Activated naive CD8-positive, alpha-beta T cell (primary cell): ENCODE measurements at regions not wholly inside any gene's neighbourhood (a gene's known extent, or its start where the extent isn't known, plus 50 kb on each side); places are given as distances from the start of the nearest gene placed in this dataset.

ENCODE experiments used
- H3K27ac Mint-ChIP-seq: one replicate; pipeline ENCODE4 v1.8.0; 2021; ENCODE audit warnings: mixed read lengths
- H3K27me3 Mint-ChIP-seq: one replicate; pipeline ENCODE4 v1.8.0; 2021; ENCODE audit warnings: mixed read lengths
- H3K36me3 Mint-ChIP-seq: one replicate; pipeline ENCODE4 v1.8.0; 2021; ENCODE audit warnings: mixed read lengths
- H3K4me1 Mint-ChIP-seq: one replicate; pipeline ENCODE4 v1.8.0; 2021; ENCODE audit warnings: low read depth, mixed read lengths
- H3K4me3 Mint-ChIP-seq: one replicate; pipeline ENCODE4 v1.8.0; 2021; ENCODE audit warnings: mild to moderate bottlenecking, mixed read lengths
- H3K9me3 Mint-ChIP-seq: one replicate; pipeline ENCODE4 v1.8.0; 2021; ENCODE audit warnings: low read depth, mixed read lengths

DNA sequence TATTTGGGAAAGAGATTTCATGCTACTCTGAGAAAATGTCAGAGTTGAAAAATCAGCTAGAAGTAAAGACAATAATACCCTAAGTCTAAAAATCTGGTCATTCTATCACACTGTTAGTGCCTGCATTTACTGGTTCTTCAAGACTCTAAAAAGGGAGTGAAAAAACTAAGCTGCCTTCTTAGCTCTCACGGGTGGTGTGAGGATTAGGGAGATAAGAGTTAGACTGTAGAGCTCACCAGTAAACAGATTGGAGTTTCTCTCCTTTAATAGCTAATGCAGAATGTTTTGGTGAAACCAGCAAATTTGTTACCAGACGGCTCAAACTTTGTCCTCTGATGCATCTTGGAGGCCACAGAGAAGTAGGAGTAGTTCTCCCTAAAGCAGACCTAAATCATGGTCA is 135.0 kb upstream of the OTX2 start:
- Mint-ChIP-seq H3K4me3 (no peak overlapping the region), H3K27ac (no peak overlapping the region), H3K27me3 (peaks cover 15% of the 10 kb centered on the region), H3K4me1 (no peaks in the 10 kb centered on the region), H3K9me3 (peaks cover 5% of the 10 kb centered on the region), H3K36me3 (no peaks in the 10 kb centered on the region)

DNA sequence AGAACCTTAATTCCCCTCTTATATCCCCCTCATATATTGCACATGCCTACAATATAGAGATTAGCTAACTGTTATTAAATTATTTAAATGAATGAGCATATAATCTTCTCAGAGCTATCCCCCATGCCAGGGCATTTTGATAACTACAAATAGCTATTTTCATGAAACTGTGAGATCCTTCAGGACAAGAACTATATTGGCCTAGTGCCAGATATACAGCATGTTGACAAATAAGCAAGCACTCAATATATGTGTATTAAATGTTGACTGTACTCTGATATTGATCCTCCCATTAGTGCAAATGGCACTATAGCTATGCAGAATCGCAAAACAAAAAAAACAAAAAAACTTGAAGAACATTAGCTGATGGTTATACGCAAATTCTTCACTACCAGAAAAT is 134.1 kb upstream of the OTX2 start:
- Mint-ChIP-seq H3K4me3 (no peak overlapping the region), H3K9me3 (peaks cover 5% of the 10 kb centered on the region), H3K27ac (no peak overlapping the region), H3K4me1 (no peaks in the 10 kb centered on the region), H3K36me3 (no peaks in the 10 kb centered on the region), H3K27me3 (peaks cover 15% of the 10 kb centered on the region)

DNA sequence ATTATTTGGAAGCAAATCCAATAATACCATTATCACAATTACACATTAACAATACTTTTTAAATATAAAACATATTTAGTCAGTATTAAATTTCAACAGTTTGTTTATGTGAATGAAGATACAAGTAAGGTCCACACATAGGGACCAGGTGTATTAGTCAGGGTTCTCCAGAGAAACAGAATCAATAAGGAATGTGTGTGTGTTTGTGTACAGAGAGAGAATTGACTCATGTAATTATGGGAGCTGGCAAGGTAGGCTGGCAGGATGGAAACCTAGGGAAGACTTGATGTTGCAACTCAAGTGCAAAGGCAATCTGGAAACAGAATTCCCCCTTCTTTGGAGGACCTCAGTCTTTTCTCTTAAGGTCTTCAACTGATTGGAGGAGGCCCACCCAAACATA is 123.2 kb upstream of the OTX2 start:
- H3K27me3 Mint-ChIP-seq = peaks cover 3% of the 10 kb centered on the region
- H3K9me3 Mint-ChIP-seq = peaks cover 4% of the 10 kb centered on the region
- no peaks in the 10 kb centered on the region for H3K36me3 Mint-ChIP-seq
- H3K4me3 Mint-ChIP-seq = no peak overlapping the region
- no peaks in the 10 kb centered on the region for H3K4me1 Mint-ChIP-seq
- H3K27ac Mint-ChIP-seq = no peak overlapping the region

DNA sequence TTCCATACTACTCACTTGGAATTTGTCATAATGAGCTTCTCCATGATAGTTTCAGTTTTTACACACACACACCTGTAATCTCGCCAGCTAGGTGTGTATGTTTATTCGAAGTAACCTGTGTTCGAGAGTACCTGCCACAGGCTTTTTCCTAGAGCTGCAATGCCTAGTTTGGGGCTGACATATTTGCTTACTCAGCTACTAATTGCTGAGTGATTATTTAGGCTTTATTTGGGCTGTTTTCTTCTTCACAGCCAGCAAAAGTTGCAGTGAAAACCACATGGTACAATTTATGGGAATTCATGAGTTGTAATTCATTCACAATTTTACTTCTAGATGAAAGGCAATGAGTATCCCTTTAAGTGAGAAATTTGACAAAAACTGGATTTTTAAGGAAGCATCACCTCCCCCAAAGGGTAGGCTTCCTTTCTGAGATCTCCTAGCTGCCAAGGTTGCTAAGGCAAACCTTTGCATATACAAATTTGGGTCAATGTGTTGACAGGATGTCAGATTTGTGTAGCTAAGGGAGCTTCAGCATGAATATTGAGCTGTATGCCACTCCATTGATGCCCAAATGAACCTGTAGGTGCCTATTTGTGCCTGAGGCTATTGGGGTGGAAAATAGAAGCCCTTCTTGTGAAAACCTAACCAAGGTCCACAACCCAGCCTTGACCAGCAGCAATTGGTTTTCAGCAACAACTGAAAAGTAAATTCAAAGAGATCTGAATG is 108.7 kb upstream of the OTX2 start:
- Mint-ChIP-seq H3K36me3 (no peaks in the 10 kb centered on the region), H3K27me3 (peaks cover 7% of the 10 kb centered on the region), H3K4me3 (no peak overlapping the region), H3K4me1 (no peaks in the 10 kb centered on the region), H3K27ac (no peak overlapping the region), H3K9me3 (peaks cover 4% of the 10 kb centered on the region)

DNA sequence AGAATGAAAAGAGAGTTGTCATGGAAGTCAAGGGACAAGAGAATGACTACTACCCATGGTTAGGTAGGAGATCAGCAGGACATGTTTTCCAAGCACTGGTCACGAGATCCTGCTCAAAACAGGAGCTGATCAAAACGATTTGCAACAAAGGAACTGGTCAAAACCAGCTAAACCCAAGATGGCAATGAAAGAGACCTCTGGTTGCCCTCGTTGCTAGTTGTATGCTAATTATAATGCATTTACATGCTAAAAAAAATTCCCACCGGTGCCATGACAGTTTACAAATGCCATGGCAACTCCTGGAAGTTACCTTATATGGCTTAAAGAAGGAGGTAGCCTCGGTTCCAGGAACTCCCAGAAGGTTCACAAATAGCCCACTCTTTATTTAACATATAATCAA is 95.0 kb upstream of the OTX2 start:
- no peaks in the 10 kb centered on the region for H3K36me3 Mint-ChIP-seq
- peaks cover 3% of the 10 kb centered on the region for H3K9me3 Mint-ChIP-seq
- H3K4me1 Mint-ChIP-seq = no peaks in the 10 kb centered on the region
- H3K4me3 Mint-ChIP-seq = no peak overlapping the region
- peaks cover 6% of the 10 kb centered on the region for H3K27me3 Mint-ChIP-seq
- no peak overlapping the region for H3K27ac Mint-ChIP-seq

DNA sequence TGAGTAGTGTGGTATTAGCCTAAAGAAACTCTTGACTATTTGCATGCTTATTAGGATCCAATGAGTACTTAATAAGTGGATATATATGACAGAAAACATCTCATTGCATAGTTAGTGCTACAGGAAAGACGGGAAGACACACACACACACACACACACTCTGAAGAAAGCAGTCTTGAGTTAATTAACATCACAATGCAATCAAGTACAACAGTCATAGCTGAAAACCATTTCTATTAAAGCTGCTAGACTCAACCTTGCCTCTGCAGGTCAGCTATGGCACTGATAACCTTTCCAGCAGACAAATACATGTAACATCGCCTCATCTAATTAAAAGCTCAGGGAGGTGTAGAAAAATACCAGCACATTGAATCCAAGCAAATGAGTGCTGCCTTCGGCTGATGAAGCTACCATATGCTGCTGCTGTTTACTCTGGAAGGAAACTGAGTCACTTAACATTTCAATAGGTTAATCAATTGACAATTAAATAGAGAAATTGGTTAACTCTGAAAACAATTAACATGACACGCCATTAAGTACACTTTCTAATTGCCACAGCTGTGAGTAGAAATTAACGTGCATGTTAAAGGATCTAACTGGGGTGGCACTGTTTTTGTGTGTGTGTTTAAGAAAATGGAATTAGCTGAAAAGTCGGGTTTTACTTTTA is 93.2 kb upstream of the OTX2 start:
- H3K27ac Mint-ChIP-seq = no peak overlapping the region
- H3K36me3 Mint-ChIP-seq = no peaks in the 10 kb centered on the region
- H3K4me3 Mint-ChIP-seq = no peak overlapping the region
- peaks cover 3% of the 10 kb centered on the region for H3K9me3 Mint-ChIP-seq
- peaks cover 8% of the 10 kb centered on the region for H3K27me3 Mint-ChIP-seq
- H3K4me1 Mint-ChIP-seq = no peaks in the 10 kb centered on the region

DNA sequence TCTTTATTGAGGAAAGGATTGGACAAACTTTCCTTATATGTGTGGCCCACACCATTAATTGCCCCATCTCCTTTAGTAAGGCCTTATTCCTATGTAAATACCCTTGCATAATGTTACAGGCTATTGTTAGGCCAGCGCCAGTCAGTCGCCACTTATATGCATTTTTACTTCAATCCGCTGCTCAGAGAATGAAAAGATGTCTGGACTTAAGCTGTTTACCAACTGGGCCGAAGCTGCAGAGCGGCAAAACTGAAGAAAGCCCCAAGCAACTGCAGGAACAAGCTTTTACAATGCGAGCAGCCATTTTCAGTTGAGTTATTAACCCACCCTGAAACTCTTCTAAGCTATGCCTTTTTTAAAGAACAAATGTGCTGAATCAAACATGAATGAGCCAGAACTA is 92.1 kb upstream of the OTX2 start:
- Mint-ChIP-seq H3K4me3 (no peak overlapping the region), H3K27me3 (peaks cover 8% of the 10 kb centered on the region), H3K9me3 (peaks cover 3% of the 10 kb centered on the region), H3K27ac (no peak overlapping the region), H3K4me1 (no peaks in the 10 kb centered on the region), H3K36me3 (no peaks in the 10 kb centered on the region)

DNA sequence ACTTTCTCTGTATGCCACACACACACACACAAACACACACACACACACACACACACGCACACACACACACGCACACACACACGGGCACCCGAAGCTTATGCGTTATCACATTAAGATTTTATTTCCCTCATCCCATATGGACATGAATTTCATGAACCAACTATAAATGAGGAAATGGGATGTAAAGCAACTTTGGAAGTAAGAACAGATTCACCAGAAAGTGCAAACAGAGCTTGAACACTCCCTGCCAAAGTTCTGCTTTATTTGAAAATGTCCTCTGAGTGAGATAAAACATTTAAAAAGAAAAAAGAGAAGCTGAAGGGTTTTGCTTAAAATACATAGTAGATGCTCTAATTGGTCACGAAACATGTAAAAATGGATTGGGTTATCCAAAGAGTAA is 90.4 kb upstream of the OTX2 start:
- Mint-ChIP-seq H3K27ac (no peak overlapping the region), H3K27me3 (peaks cover 8% of the 10 kb centered on the region), H3K4me1 (no peaks in the 10 kb centered on the region), H3K9me3 (peaks cover under 1% of the 10 kb centered on the region), H3K4me3 (no peak overlapping the region), H3K36me3 (no peaks in the 10 kb centered on the region)

DNA sequence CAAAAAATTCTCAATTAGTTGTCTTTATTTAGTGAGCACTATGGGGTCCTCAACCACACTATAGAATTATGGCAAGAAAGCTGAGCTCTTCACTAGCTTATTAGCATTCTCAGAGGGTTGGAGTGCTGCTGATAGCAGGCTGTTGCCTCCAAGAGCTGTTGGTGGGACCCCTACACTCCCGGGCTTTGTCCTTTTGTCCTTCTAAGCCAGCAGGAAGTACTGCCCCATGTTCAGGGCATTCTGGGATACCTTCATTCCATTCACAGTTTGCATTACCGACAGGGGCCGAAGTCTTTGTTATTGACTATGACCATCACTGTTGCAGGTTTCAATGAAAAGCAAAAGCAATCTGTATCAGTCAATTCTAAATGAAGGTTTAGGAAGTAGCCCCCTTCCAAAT is 89.5 kb upstream of the OTX2 start:
- Mint-ChIP-seq H3K27ac (no peak overlapping the region), H3K4me3 (no peak overlapping the region), H3K4me1 (no peaks in the 10 kb centered on the region), H3K27me3 (peaks cover 12% of the 10 kb centered on the region), H3K36me3 (no peaks in the 10 kb centered on the region), H3K9me3 (no peaks in the 10 kb centered on the region)

DNA sequence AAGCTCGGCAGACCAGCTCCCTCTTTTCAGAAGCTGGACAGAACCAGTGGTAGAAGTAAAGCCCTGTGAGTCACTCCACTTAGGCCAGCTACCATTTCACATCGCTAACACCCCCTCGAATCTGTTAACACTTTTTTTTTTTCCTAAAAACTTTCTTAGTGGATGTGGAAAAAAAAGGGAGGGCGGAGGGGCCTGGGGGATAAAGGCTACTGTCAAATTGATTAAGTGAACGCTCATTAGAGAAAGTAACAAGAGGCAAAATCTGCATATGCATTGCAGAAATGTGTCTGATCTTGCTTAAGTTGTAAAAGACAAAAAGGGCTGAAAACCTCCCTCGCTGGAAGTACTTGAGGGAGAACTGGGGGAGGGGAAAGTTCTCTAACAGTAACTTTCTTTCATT is 86.6 kb upstream of the OTX2 start:
- H3K27ac Mint-ChIP-seq = no peak overlapping the region
- H3K9me3 Mint-ChIP-seq = no peaks in the 10 kb centered on the region
- no peaks in the 10 kb centered on the region for H3K4me1 Mint-ChIP-seq
- H3K4me3 Mint-ChIP-seq = no peak overlapping the region
- no peaks in the 10 kb centered on the region for H3K36me3 Mint-ChIP-seq
- H3K27me3 Mint-ChIP-seq = peaks cover 16% of the 10 kb centered on the region

DNA sequence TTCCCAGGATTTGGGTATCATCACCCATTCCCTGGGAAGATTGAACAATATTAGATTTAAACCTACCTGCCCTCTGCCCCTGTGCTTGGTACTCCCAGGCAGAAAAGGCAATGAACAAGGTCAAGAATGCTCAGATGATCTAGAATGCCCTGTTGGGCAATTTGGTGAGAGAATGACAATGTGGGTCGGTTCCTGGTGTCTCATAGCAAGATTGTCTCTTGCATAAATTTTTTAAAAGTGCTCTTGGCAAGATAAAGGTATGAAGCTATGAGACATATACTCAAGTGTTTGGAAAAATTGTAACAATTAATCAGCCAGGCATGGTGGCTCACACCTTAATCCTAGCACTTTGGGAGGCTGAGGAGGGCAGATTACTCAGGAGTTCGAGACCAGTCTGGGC is 86.0 kb upstream of the OTX2 start:
- Mint-ChIP-seq H3K4me1 (no peaks in the 10 kb centered on the region), H3K27ac (no peak overlapping the region), H3K4me3 (no peak overlapping the region), H3K36me3 (no peaks in the 10 kb centered on the region), H3K9me3 (no peaks in the 10 kb centered on the region), H3K27me3 (peaks cover 19% of the 10 kb centered on the region)

DNA sequence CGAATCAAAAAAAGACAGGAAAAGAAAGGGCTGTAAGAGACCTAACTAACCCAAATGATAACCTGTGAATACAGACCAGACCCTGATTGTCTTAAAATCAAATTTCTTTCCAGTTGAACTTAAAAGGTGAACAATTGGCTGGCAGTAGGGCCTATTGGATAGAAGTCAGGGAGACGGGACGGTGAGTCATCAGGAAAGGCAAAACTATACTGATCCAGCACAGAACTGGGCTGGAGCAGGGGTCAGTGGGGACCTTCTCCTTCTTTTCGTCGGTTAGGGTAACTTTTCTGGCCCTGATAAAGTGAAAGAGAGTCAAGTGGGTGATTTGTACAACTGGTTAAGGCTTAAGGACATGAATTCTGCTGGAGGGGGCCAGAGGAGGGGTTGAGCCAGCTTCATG is 84.9 kb upstream of the OTX2 start:
- H3K4me1 Mint-ChIP-seq = no peaks in the 10 kb centered on the region
- no peaks in the 10 kb centered on the region for H3K9me3 Mint-ChIP-seq
- H3K27me3 Mint-ChIP-seq = peaks cover 19% of the 10 kb centered on the region
- no peak overlapping the region for H3K4me3 Mint-ChIP-seq
- no peak overlapping the region for H3K27ac Mint-ChIP-seq
- no peaks in the 10 kb centered on the region for H3K36me3 Mint-ChIP-seq

DNA sequence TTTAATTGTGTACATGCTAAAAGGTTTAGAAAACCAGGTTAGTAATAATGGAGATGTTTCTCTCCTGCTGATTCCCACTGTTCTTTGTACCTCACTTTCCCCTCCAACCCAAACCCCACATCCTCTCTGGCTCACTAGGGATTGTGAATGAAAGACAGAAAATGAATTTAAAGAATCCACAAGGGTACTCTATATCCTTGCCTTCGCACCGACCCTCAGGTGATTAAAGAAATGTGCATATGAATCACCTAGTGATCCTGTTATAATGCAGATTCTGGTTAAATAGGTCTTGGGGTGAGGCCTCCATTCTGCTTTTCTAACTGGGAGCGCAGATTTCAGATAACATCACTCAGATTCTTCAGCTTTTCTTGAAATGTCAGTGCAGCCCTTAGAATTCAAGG is 84.3 kb upstream of the OTX2 start:
- H3K36me3 Mint-ChIP-seq = no peaks in the 10 kb centered on the region
- no peak overlapping the region for H3K27ac Mint-ChIP-seq
- H3K4me3 Mint-ChIP-seq = no peak overlapping the region
- H3K4me1 Mint-ChIP-seq = no peaks in the 10 kb centered on the region
- no peaks in the 10 kb centered on the region for H3K9me3 Mint-ChIP-seq
- H3K27me3 Mint-ChIP-seq = peaks cover 19% of the 10 kb centered on the region

DNA sequence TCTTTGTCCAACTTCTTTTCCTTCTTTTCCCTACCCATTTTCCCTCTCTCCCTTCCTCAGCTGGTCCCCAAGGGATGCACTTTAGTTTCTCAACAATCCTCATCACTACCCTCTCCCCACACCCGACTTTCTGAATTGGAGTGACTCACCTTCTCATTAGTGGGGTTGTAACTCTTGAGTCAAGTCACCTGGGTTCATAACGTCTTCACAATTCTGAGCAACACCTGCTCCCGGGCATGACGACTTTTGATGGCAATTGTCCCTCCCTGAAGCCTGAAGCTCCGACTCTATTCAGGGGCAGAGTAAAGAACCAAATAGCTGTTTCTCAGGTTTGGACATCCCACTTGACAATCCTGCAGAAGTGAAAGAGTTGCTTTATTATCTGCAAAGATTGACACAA is 82.7 kb upstream of the OTX2 start:
- H3K36me3 Mint-ChIP-seq = no peaks in the 10 kb centered on the region
- no peaks in the 10 kb centered on the region for H3K9me3 Mint-ChIP-seq
- H3K4me3 Mint-ChIP-seq = no peak overlapping the region
- peaks cover 26% of the 10 kb centered on the region for H3K27me3 Mint-ChIP-seq
- no peaks in the 10 kb centered on the region for H3K4me1 Mint-ChIP-seq
- no peak overlapping the region for H3K27ac Mint-ChIP-seq

DNA sequence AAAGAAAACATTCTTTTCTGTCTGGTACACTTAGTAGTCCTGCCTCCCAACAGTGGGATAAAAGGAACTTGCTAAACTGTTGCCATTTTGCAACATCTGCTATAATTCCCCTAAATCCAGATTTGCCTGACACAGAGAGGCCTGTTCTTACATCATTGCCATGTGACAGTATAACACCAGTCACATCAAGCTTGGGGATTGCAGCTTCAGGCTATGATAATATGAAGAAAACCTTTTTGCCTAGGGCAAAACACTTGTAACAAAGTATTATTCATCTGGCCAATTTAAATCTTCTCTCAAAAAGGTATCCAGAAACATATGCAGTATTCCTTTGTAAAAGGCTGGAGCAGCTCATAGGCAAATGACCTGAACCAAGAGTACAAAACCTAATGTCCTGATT is 80.9 kb upstream of the OTX2 start:
- H3K27me3 Mint-ChIP-seq = peaks cover 33% of the 10 kb centered on the region
- no peaks in the 10 kb centered on the region for H3K36me3 Mint-ChIP-seq

DNA sequence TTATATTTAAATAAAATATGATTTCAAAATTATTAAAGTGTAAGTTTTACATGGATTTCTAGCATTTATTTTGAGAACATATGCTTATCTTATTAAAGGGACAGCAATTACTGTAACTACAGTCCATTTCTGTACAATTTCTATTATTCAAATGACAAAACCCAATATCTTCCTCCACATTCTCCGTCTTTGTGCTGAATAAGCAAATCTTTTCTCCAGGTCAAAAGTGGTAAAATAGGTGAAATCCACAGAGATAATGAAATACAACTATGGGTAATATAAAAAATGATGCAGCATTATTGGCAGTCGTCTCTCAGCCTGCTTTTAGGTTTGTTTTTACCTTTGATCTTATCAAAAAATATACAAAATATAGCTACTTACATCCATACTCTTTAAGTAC is 79.4 kb upstream of the OTX2 start:
- no peak overlapping the region for H3K4me3 Mint-ChIP-seq
- H3K27ac Mint-ChIP-seq = no peak overlapping the region
- H3K9me3 Mint-ChIP-seq = no peaks in the 10 kb centered on the region
- no peaks in the 10 kb centered on the region for H3K36me3 Mint-ChIP-seq
- H3K27me3 Mint-ChIP-seq = peaks cover 25% of the 10 kb centered on the region
- H3K4me1 Mint-ChIP-seq = no peaks in the 10 kb centered on the region

More for the DNA sequence above, 80.9 kb upstream of the OTX2 start:
- Mint-ChIP-seq H3K27ac (no peak overlapping the region), H3K4me3 (no peak overlapping the region), H3K4me1 (no peaks in the 10 kb centered on the region), H3K9me3 (no peaks in the 10 kb centered on the region)
